IPS DF 6.9 (cell line): ENCODE measurements at regions not wholly inside any gene's neighbourhood (a gene's known extent, or its start where the extent isn't known, plus 50 kb on each side); places are given as distances from the start of the nearest gene placed in this dataset.

Experiments used
- DNase-seq: peaks from one replicate; pipeline ENCODE4 v3.0.0-alpha.2; 2013; ENCODE audit warnings: low read depth, low spot score
- H3K27ac ChIP-seq: one replicate; pipeline ENCODE4 v1.5.1; 2013; ENCODE audit warnings: low read length, control low read depth
- H3K27me3 ChIP-seq: 2 replicates; pipeline ENCODE4 v1.6.1; 2013; ENCODE audit warnings: mild to moderate bottlenecking, low read length; ENCODE audit not compliant: control insufficient read depth, insufficient read depth
- H3K36me3 ChIP-seq: 2 replicates; pipeline ENCODE4 v1.6.1; 2013; ENCODE audit warnings: low read length; ENCODE audit not compliant: control insufficient read depth, insufficient read depth
- H3K4me1 ChIP-seq: 2 replicates; pipeline ENCODE4 v1.6.1; 2013; ENCODE audit warnings: low read length; ENCODE audit not compliant: control insufficient read depth, insufficient read depth
- H3K4me3 ChIP-seq: 2 replicates; pipeline ENCODE4 v1.5.1; 2013; ENCODE audit warnings: mild to moderate bottlenecking, low read length
- H3K9me3 ChIP-seq: 2 replicates; pipeline ENCODE4 v1.6.1; 2013; ENCODE audit warnings: low read length, inconsistent platforms; ENCODE audit not compliant: control insufficient read depth, insufficient read depth
- WGBS: extraction: QIAGEN DNeasy Blood & Tissue Kit; methylation state at CpG from one replicate; pipeline ENCODE4 v1.1.7; 2013; ENCODE audit warnings: mixed read lengths, missing lambda C conversion rate; ENCODE audit not compliant: insufficient read length, insufficient coverage; 5-methylcytosine and 5-hydroxymethylcytosine counted together

DNA sequence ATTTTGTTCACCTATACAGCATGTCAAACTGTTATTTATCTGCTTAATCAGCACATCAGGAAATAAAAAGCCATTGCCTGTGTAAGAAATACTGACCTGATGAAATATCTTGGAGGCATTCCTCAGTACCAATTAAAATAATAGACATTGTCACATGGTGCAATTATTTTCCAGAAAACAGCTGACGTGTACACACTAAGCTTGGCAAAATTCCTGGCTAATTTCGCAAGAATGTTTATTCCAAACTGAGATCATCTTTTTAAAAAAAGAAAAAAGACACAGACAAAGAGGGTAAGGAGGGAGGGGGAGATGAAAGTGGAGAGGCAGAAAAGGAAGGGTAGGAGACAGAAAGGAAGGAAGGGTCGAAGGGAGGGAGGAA is 61.9 kb upstream of the NFKB1 start:
- no peaks in the 10 kb centered on the region for H3K27me3 ChIP-seq
- H3K4me1 ChIP-seq: peaks cover 1% of the 10 kb centered on the region; the same call in 1 of the 2 replicates
- H3K36me3 ChIP-seq: no peaks in the 10 kb centered on the region
- no peaks in the 10 kb centered on the region for H3K9me3 ChIP-seq
- no peak for DNase-seq
- H3K27ac ChIP-seq: no peak overlapping the region
- H3K4me3 ChIP-seq: no peak overlapping the region
- no CpG with 5 or more reads among the region's 3 CpGs for WGBS

- Histone ChIP-seq H3K27me3 (no peaks in the 10 kb centered on the region), H3K9me3 (no peaks in the 10 kb centered on the region), H3K36me3 (no peaks in the 10 kb centered on the region), H3K27ac (no peak overlapping the region), H3K4me3 (no peak overlapping the region), H3K4me1 (peaks cover 1% of the 10 kb centered on the region; the same call in 1 of the 2 replicates)
- DNase-seq: no peak
These were observed 61.3 kb upstream of the NFKB1 start for GRCh38 chr4:102439812-102440211.

- Histone ChIP-seq H3K9me3 (no peaks in the 10 kb centered on the region), H3K36me3 (no peaks in the 10 kb centered on the region), H3K4me3 (no peak overlapping the region), H3K27me3 (no peaks in the 10 kb centered on the region), H3K27ac (no peak overlapping the region), H3K4me1 (peaks cover 1% of the 10 kb centered on the region; the same call in 1 of the 2 replicates)
- no peak for DNase-seq
- no CpG with 5 or more reads among the region's 1 CpG for WGBS
These were observed 60.7 kb upstream of the NFKB1 start for GRCh38 chr4:102440498-102440897.

DNA sequence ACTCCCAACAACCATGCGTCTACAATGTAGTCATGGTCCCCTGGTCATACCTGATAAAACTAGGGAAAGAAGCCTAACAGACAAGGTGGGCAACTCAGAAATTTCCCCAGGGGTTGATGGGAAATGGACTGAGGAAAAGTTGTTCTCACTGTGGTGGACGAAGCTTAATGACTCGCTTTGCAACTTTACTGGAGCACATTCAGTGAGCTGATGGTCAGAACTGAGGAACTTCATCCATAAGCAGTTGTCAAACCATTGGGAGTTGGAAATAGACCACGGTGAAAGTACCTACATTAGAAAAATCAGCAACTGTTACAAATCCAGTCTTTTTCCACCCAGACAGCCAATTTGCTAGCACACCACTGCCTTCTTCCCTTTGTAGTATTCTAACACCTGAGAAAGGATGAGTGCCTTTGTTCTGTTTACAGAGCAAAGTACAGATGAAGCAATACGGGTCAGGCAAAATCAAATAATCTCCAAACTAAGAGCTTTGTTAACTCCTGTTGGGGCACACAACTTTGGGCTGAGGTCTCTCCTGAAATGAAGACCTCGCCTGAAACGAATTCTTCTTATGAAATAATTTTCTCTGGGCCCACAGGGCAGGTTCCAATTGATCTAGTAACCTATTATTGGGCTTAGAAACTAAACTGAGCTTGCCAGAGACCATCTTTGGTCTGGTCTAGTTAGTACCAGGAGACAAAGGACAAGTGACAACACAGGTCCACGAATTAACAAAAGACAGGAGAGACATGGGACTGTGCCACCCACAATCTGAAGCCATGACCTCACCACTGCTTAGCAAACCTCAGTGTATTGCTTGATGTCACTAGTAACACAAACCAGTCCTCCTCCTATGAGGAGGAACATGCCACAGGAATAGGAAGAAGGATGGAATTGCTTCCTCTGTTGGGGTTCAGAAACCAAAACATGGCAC is 58.9 kb upstream of the NFKB1 start:
- Histone ChIP-seq H3K27me3 (no peaks in the 10 kb centered on the region), H3K4me3 (no peak overlapping the region), H3K27ac (no peak overlapping the region), H3K4me1 (peaks cover 1% of the 10 kb centered on the region; the same call in 1 of the 2 replicates), H3K36me3 (no peaks in the 10 kb centered on the region), H3K9me3 (no peaks in the 10 kb centered on the region)
- no CpG with 5 or more reads among the region's 8 CpGs for WGBS
- DNase-seq: no peak

- Histone ChIP-seq H3K27me3 (no peaks in the 10 kb centered on the region), H3K27ac (no peak overlapping the region), H3K4me3 (no peak overlapping the region), H3K36me3 (no peaks in the 10 kb centered on the region), H3K9me3 (no peaks in the 10 kb centered on the region), H3K4me1 (peaks cover 1% of the 10 kb centered on the region; the same call in 1 of the 2 replicates)
- WGBS: no CpG with 5 or more reads among the region's 4 CpGs
- DNase-seq: no peak
These were observed 56.4 kb upstream of the NFKB1 start for GRCh38 chr4:102444752-102445151.

DNA sequence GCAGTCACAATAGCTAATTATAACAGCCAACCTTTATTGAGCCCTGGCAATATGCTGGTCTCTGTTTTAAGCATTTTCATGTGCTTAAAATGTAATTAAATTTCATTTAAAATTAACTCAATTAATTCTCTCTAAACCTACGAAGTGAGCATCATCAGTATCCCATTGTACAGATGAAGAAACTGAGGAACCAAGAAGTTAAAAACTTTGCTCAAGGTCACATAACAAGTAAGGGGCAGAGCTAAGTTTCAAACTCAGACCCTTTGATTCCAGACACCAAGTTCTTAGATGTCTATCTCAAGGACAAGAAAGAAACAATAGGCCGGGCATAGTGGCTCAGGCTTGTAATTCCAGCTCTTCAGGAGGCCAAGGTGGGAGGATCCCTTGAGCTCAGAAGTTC is 55.9 kb upstream of the NFKB1 start:
- Histone ChIP-seq H3K9me3 (no peaks in the 10 kb centered on the region), H3K27ac (no peak overlapping the region), H3K4me1 (no peaks in the 10 kb centered on the region), H3K36me3 (no peaks in the 10 kb centered on the region), H3K27me3 (no peaks in the 10 kb centered on the region), H3K4me3 (no peak overlapping the region)
- WGBS: no CpG with 5 or more reads among the region's 2 CpGs
- DNase-seq: no peak

- Histone ChIP-seq H3K4me1 (no peaks in the 10 kb centered on the region), H3K27me3 (no peaks in the 10 kb centered on the region), H3K9me3 (no peaks in the 10 kb centered on the region), H3K4me3 (no peak overlapping the region), H3K27ac (no peak overlapping the region), H3K36me3 (no peaks in the 10 kb centered on the region)
- DNase-seq: no peak
- WGBS: no CpG with 5 or more reads among the region's 4 CpGs
These were observed 53.7 kb upstream of the NFKB1 start for GRCh38 chr4:102447413-102447812.

DNA sequence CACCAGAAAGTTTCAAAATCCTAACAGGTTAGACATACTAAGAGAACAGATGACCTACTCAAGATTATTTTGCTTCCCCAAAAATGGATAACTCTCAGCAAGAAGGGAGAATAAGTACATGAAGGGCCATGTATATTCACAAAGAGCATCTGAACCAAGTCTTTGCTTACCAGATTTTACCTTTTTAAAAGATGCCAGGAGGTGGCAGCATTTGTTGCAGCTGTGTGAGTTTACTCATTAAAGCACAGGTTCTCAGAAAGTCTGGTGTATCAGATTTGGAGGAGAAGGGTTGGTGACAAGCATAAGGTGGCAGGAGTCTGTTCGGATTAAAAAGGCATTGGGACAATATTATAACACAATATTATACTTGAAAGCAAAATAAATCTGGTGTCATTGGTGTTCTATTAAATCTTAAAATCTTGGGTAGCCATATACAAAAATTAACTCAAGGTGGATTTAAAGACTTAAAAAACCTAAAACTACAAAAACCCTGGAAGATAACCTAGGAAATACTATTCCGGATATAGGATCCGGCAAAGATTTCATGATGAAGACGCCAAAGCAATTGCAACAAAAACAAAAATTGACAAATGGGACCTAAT is 51.3 kb upstream of the NFKB1 start:
- H3K27me3 ChIP-seq: no peaks in the 10 kb centered on the region
- no CpG with 5 or more reads among the region's 4 CpGs for WGBS
- no peak overlapping the region for H3K4me3 ChIP-seq
- H3K4me1 ChIP-seq: no peaks in the 10 kb centered on the region
- H3K27ac ChIP-seq: no peak overlapping the region
- no peaks in the 10 kb centered on the region for H3K36me3 ChIP-seq
- no peak for DNase-seq
- no peaks in the 10 kb centered on the region for H3K9me3 ChIP-seq

- WGBS: no CpG with 5 or more reads among the region's 4 CpGs
- no peak overlapping the region for H3K27ac ChIP-seq
- H3K4me3 ChIP-seq: no peak overlapping the region
- no peak for DNase-seq
- no peaks in the 10 kb centered on the region for H3K36me3 ChIP-seq
- no peaks in the 10 kb centered on the region for H3K4me1 ChIP-seq
- H3K27me3 ChIP-seq: no peaks in the 10 kb centered on the region
- no peaks in the 10 kb centered on the region for H3K9me3 ChIP-seq
These were observed 49.9 kb upstream of the NFKB1 start for GRCh38 chr4:102451266-102451665.
